HCEC 1CT (cell line): ENCODE measurements at regions not wholly inside any gene's neighbourhood (a gene's known extent, or its start where the extent isn't known, plus 50 kb on each side); places are given as distances from the start of the nearest gene placed in this dataset.

Experiments used
- DNase-seq: peaks from one replicate; pipeline ENCODE4 v3.0.0-alpha.2; 2017

DNA sequence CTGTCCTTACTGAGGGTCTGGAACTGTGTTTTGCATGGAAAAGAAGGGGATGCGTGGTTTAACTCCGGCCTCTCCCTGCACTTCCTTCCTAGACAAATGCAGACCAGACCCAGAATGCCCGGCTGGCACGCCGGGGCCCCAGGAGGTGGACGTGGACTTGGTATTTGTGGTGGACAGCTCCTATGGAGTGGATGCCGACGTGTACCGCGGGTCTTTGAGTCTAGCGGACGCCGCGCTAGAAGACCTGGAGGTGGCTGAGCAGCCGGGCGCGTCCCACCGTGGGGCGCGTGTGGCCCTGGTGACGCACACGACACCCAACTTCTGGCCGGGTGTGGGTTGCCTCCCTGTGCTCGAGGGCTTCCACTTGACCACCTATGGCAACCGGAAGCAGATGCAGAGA, 81.8 kb upstream of the COL6A5 start:
- no peak for DNase-seq

- DNase-seq, result no peak
Measured at GRCh38 chr3:130266817-130267216, 78.7 kb upstream of the COL6A5 start.

DNA sequence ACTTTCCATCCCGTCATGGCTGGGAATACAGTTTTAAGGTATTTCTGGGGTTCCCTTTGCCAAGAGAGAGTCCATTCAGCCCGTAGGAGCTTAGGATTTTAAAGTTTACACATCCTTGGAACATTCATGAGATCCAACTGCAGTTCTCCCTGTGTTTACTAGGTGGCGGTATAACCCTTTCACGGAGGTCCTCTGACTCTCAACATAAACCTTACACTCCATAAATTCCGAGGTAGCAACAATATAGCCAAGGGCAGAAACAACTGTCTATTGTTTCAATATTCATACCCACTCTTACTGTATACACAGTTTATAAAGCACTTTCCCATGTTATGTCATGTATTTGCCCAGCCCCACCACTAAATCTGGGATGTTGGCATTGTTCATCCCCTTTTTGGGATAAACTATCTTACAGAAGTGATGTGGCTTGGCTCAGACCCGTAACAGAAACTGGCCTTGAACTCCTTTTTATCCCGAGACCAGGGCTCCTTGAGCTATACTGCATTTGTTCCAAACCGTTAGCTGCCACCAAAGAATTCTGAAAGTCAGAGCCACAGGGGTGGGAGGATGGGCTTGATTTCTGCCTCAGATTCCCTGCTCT, 69.2 kb upstream of the COL6A5 start:
- DNase-seq, result peak; percentile 35

DNA sequence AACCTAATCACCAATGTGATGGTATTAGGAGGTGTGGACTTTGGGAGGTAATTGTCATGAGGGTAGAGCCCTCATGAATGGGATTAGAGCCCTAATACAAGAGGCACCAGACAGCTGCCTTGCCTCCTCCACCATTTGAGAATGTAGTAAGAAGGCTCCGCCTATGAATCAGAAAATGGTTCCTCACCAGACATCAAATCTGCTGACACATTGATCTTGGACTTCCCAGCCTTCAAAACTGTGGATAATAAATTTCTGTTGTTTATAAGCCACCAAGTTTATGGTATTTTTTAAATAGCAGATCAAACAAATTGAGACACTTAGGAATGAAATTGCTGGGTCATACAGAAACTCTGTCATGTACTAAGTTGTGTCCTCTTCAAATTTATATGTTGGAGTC, 56.8 kb upstream of the COL6A5 start:
- no peak for DNase-seq

- no peak for DNase-seq
Measured at GRCh38 chr3:130291148-130291547, 54.3 kb upstream of the COL6A5 start.

DNA sequence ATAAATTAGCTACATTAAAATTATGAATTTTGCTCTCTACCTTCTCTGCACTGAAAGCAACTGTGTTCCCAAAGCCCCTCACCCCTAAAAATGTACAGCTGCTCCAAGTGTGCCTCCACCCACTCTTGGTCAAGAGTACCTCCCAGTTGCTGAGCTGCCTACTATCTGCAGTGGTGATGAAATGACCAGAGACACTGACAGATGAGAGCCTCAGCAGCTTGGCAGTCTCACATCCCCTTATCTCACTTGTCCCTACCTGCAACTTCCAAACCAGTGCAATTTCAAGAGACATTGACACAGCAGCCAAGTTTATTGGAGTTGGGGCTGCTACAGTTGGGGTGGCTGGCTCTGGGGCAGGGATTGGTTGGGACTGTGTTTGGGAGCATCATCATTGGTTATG, 52.2 kb upstream of the COL6A5 start:
- DNase-seq, result no peak
